ENCODE measurements at regions not wholly inside any gene's neighbourhood (a gene's known extent, or its start where the extent isn't known, plus 50 kb on each side); places are given as distances from the start of the nearest gene placed in this dataset.
A peak's percentile ranks its signal among the peaks of the same experiment; 100 is the strongest.

GRCh38 chr1:95437011-95437410, 203.0 kb downstream of the RWDD3 start:
- no peak for DNase-seq

- no peak for DNase-seq
Observed at GRCh38 chr1:95437781-95438180, 203.8 kb downstream of the RWDD3 start.

GRCh38 chr1:95438218-95438948, 204.4 kb downstream of the RWDD3 start:
- DNase-seq: no peak

- no peak for DNase-seq
Observed at GRCh38 chr1:95440511-95440910, 206.5 kb downstream of the RWDD3 start.

GRCh38 chr1:95449516-95449915, 215.5 kb downstream of the RWDD3 start:
- no peak for DNase-seq

GRCh38 chr1:95451054-95451453, 217.0 kb downstream of the RWDD3 start:
- no peak for DNase-seq

- DNase-seq: no peak
Observed at GRCh38 chr1:95451904-95452303, 217.9 kb downstream of the RWDD3 start.

- no peak for DNase-seq
Observed at GRCh38 chr1:95453053-95453452, 219.0 kb downstream of the RWDD3 start.

- DNase-seq: no peak
Observed at GRCh38 chr1:95467036-95467435, 233.0 kb downstream of the RWDD3 start.

GRCh38 chr1:95475686-95476457, 241.9 kb downstream of the RWDD3 start:
- no peak for DNase-seq

- no peak for DNase-seq
Observed at GRCh38 chr1:95496307-95496706, 262.3 kb downstream of the RWDD3 start.

GRCh38 chr1:95496773-95497172, 262.8 kb downstream of the RWDD3 start:
- DNase-seq: no peak

- DNase-seq: no peak
Observed at GRCh38 chr1:95497566-95497965, 263.6 kb downstream of the RWDD3 start.

- peak; percentile 49 for DNase-seq
Observed at GRCh38 chr1:95503278-95504030, 269.4 kb downstream of the RWDD3 start.

- DNase-seq: no peak
Observed at GRCh38 chr1:95504321-95504720, 270.3 kb downstream of the RWDD3 start.

- DNase-seq: no peak
Observed at GRCh38 chr1:95506736-95507414, 272.9 kb downstream of the RWDD3 start.

- DNase-seq: no peak
Observed at GRCh38 chr1:95509989-95510388, 276.0 kb downstream of the RWDD3 start.

- no peak for DNase-seq
Observed at GRCh38 chr1:95512925-95513324, 278.9 kb downstream of the RWDD3 start.

- DNase-seq: no peak
Observed at GRCh38 chr1:95517506-95517905, 283.5 kb downstream of the RWDD3 start.

GRCh38 chr1:95518310-95518709, 284.3 kb downstream of the RWDD3 start:
- no peak for DNase-seq

GRCh38 chr1:95520390-95520789, 286.4 kb downstream of the RWDD3 start:
- no peak for DNase-seq

GRCh38 chr1:95532335-95532734, 298.3 kb downstream of the RWDD3 start:
- no peak for DNase-seq

GRCh38 chr1:95534985-95535384, 301.0 kb downstream of the RWDD3 start:
- DNase-seq: no peak
